ENCODE measurements at regions not wholly inside any gene's neighbourhood (a gene's known extent, or its start where the extent isn't known, plus 50 kb on each side); places are given as distances from the start of the nearest gene placed in this dataset.

GRCh38 chr4:159024266-159024665, 78.6 kb upstream of the RAPGEF2 start:
- intact Hi-C loops (cut with micrococcal nuclease), result no loop called here
- H3K4me2 ChIP-seq (ENCODE audit: low read length), result no peak overlapping the region
- no peaks in the 10 kb centered on the region for H3F3A ChIP-seq (ENCODE audit: low read length, unreplicated experiment)
- BruUV-seq (replicated peaks), result no TSS peak
- no peak overlapping the region for H3K4me3 ChIP-seq (ENCODE audit: low read length)
- no peak for DNase-seq
- POLR2A ChIA-PET (ENCODE audit: unreplicated experiment), result no interaction called here
- TF ChIP-seq EZH2 (IDR thresholded peaks at IDR 0.05; ENCODE audit: low read length, unreplicated experiment) (no peak), CTCF (conservative IDR thresholded peaks at IDR 0.05; ENCODE audit: low read depth, low read length) (no peak), EZH2phosphoT487 (IDR thresholded peaks at IDR 0.05; ENCODE audit: borderline replicate concordance, low read length) (no peak)
- no peaks in the 10 kb centered on the region for H3K4me1 ChIP-seq (ENCODE audit: insufficient read depth, low read length)
- H3K27ac ChIP-seq (ENCODE audit: low read length), result no peak overlapping the region
- no peaks in the 10 kb centered on the region for H3K27me3 ChIP-seq (ENCODE audit: low read length)
- H3K9me3 ChIP-seq (ENCODE audit: low read length), result no peaks in the 10 kb centered on the region
- ATAC-seq, result no peak
- H3K9me2 ChIP-seq (replicated peaks; ENCODE audit: low read length), result no peaks in the 10 kb centered on the region
- no peak overlapping the region for H2AFZ ChIP-seq (ENCODE audit: low read length)
- CTCF ChIA-PET, result no interaction called here
- no peaks in the 10 kb centered on the region for H3K79me2 ChIP-seq (ENCODE audit: low read length)
- no peaks in the 10 kb centered on the region for H3K36me3 ChIP-seq (ENCODE audit: low read depth, low read length)
- no peaks in the 10 kb centered on the region for H4K20me1 ChIP-seq (ENCODE audit: low read length)
- no peak overlapping the region for H3K9ac ChIP-seq (ENCODE audit: low read length)

GRCh38 chr4:159024828-159025227, 78.1 kb upstream of the RAPGEF2 start:
- Histone ChIP-seq H3K27ac (ENCODE audit: low read length) (no peak overlapping the region), H3F3A (ENCODE audit: low read length, unreplicated experiment) (no peaks in the 10 kb centered on the region), H3K4me1 (ENCODE audit: insufficient read depth, low read length) (no peaks in the 10 kb centered on the region), H4K20me1 (ENCODE audit: low read length) (no peaks in the 10 kb centered on the region), H2AFZ (ENCODE audit: low read length) (no peak overlapping the region), H3K4me3 (ENCODE audit: low read length) (no peak overlapping the region), H3K9ac (ENCODE audit: low read length) (no peak overlapping the region), H3K36me3 (ENCODE audit: low read depth, low read length) (no peaks in the 10 kb centered on the region), H3K79me2 (ENCODE audit: low read length) (no peaks in the 10 kb centered on the region), H3K4me2 (ENCODE audit: low read length) (no peak overlapping the region), H3K27me3 (ENCODE audit: low read length) (no peaks in the 10 kb centered on the region), H3K9me2 (replicated peaks; ENCODE audit: low read length) (no peaks in the 10 kb centered on the region), H3K9me3 (ENCODE audit: low read length) (no peaks in the 10 kb centered on the region)
- ChIA-PET POLR2A (ENCODE audit: unreplicated experiment) (no interaction called here), CTCF (no interaction called here)
- no TSS peak for BruUV-seq (replicated peaks)
- DNase-seq (no peak), ATAC-seq (no peak)
- intact Hi-C loops (cut with micrococcal nuclease), result no loop called here
- TF ChIP-seq EZH2phosphoT487 (IDR thresholded peaks at IDR 0.05; ENCODE audit: borderline replicate concordance, low read length) (no peak), EZH2 (IDR thresholded peaks at IDR 0.05; ENCODE audit: low read length, unreplicated experiment) (no peak), CTCF (conservative IDR thresholded peaks at IDR 0.05; ENCODE audit: low read depth, low read length) (no peak)

- Histone ChIP-seq H3K4me1 (ENCODE audit: insufficient read depth, low read length) (no peaks in the 10 kb centered on the region), H3K27ac (ENCODE audit: low read length) (no peak overlapping the region), H2AFZ (ENCODE audit: low read length) (no peak overlapping the region), H3K27me3 (ENCODE audit: low read length) (no peaks in the 10 kb centered on the region), H3K4me2 (ENCODE audit: low read length) (no peak overlapping the region), H3K4me3 (ENCODE audit: low read length) (no peak overlapping the region), H3K9me2 (replicated peaks; ENCODE audit: low read length) (no peaks in the 10 kb centered on the region), H3K9ac (ENCODE audit: low read length) (no peak overlapping the region), H3F3A (ENCODE audit: low read length, unreplicated experiment) (no peaks in the 10 kb centered on the region), H3K36me3 (ENCODE audit: low read depth, low read length) (no peaks in the 10 kb centered on the region), H3K79me2 (ENCODE audit: low read length) (no peaks in the 10 kb centered on the region), H4K20me1 (ENCODE audit: low read length) (no peaks in the 10 kb centered on the region), H3K9me3 (ENCODE audit: low read length) (no peaks in the 10 kb centered on the region)
- ChIA-PET CTCF (no interaction called here), POLR2A (ENCODE audit: unreplicated experiment) (no interaction called here)
- TF ChIP-seq CTCF (conservative IDR thresholded peaks at IDR 0.05; ENCODE audit: low read depth, low read length) (no peak), EZH2phosphoT487 (IDR thresholded peaks at IDR 0.05; ENCODE audit: borderline replicate concordance, low read length) (no peak), EZH2 (IDR thresholded peaks at IDR 0.05; ENCODE audit: low read length, unreplicated experiment) (no peak)
- intact Hi-C loops (cut with micrococcal nuclease), result no loop called here
- ATAC-seq (no peak), DNase-seq (no peak)
- BruUV-seq (replicated peaks), result no TSS peak
Observed at GRCh38 chr4:159026329-159026728, 76.5 kb upstream of the RAPGEF2 start.

All from PC-3 (cell line).